Adrenal gland (tissue), 9 donors: ENCODE measurements at regions not wholly inside any gene's neighbourhood (a gene's known extent, or its start where the extent isn't known, plus 50 kb on each side); places are given as distances from the start of the nearest gene placed in this dataset.

Experiments used
- DNase-seq, 7 donors: peaks; one replicate each; pipeline ENCODE4 v3.0.0-alpha.2; 2019 to 2020
- H3K27ac ChIP-seq, 5 donors: fragments of 200-600 bp; sonication (generic) in 4 of 5; 1 replicate in 3 of 5; 2 replicates in 2 of 5; pipeline versions ENCODE4 v1.5.1 to v1.8.0; 2016 to 2020; ENCODE audit warnings: mild to moderate bottlenecking in 1 of 5
- H3K27me3 ChIP-seq: fragments of 200-600 bp; 2 replicates; pipeline ENCODE4 v1.8.0; 2021
- H3K36me3 ChIP-seq, 2 donors: fragments of 200-600 bp; replicated peaks in 1 of 2; 1 replicate in 1 of 2; 2 replicates in 1 of 2; pipeline versions ENCODE4 v1.5.1 to v1.8.0; 2018 to 2022
- H3K4me1 ChIP-seq, 2 donors: fragments of 200-600 bp; replicated peaks in 1 of 2; 1 replicate in 1 of 2; 2 replicates in 1 of 2; pipeline versions ENCODE4 v1.5.1 to v1.8.0; 2018 to 2021
- H3K4me3 ChIP-seq, 4 donors: fragments of 200-600 bp; sonication (generic) in 3 of 4; one replicate each; pipeline ENCODE4 v1.5.1; 2016 to 2018
- H3K9me3 ChIP-seq, 3 donors: fragments of 200-600 bp; sonication (generic) in 1 of 3; replicated peaks in 1 of 3; 1 replicate in 2 of 3; 2 replicates in 1 of 3; pipeline versions ENCODE4 v1.5.1 to v1.8.0; 2016 to 2021
- POLR2A ChIP-seq, 2 donors: fragments of 450-650 bp; IDR thresholded peaks; one replicate each; pipeline ENCODE4 v1.6.1; 2017; ENCODE audit warnings: antibody characterized with exemption in 2 of 2, mild to moderate bottlenecking in 2 of 2, moderate library complexity in 1 of 2
- WGBS, 4 donors: extraction: QIAGEN DNeasy Blood & Tissue Kit in 2 of 4; methylation state at CpG; one replicate each; pipeline versions ENCODE4 v1.1.5 to v1.1.7; 2013 to 2017; 5-methylcytosine and 5-hydroxymethylcytosine counted together
- intact Hi-C, 2 donors: fragments of 100-400 bp; cut with DNase I; formaldehyde crosslinking; loops; one replicate each; pipeline versions ENCODE4 v1.14.1 to v1.15.0; 2022 to 2023
- TF ChIP-seq, protein P1 (sequence below), 6 experiments: fragments of 450-650 bp in 4 of 6; fragments of 200-600 bp in 2 of 6; sonication (generic) in 1 of 6; IDR thresholded peaks; 1 replicate in 5 of 6; 2 replicates in 1 of 6; pipeline versions ENCODE4 v1.5.1 to v1.8.0; 2016 to 2021; ENCODE audit warnings: antibody characterized with exemption in 6 of 6, mild to moderate bottlenecking in 2 of 6, moderate library complexity in 1 of 6
- donor health status: healthy with polysubstance abuse.
- donor health status: Bipolar disorder and iron deficiency.
- donor health status: DM: yes; HTN: yes; CAD: no.
- donor health status: DM: no; HTN: no; CAD: no.
- donor health status: DM: no; HTN: no; CAD: no.

- no peaks in the 10 kb centered on the region for H3K9me3 ChIP-seq
- intact Hi-C loops: no loop called here
- H3K36me3 ChIP-seq: no peaks in the 10 kb centered on the region
- H3K27me3 ChIP-seq: no peaks in the 10 kb centered on the region
- TF ChIP-seq POLR2A (IDR thresholded peaks at IDR 0.05): no peak
- TF ChIP-seq, protein P1, sequence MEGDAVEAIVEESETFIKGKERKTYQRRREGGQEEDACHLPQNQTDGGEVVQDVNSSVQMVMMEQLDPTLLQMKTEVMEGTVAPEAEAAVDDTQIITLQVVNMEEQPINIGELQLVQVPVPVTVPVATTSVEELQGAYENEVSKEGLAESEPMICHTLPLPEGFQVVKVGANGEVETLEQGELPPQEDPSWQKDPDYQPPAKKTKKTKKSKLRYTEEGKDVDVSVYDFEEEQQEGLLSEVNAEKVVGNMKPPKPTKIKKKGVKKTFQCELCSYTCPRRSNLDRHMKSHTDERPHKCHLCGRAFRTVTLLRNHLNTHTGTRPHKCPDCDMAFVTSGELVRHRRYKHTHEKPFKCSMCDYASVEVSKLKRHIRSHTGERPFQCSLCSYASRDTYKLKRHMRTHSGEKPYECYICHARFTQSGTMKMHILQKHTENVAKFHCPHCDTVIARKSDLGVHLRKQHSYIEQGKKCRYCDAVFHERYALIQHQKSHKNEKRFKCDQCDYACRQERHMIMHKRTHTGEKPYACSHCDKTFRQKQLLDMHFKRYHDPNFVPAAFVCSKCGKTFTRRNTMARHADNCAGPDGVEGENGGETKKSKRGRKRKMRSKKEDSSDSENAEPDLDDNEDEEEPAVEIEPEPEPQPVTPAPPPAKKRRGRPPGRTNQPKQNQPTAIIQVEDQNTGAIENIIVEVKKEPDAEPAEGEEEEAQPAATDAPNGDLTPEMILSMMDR (IDR thresholded peaks at IDR 0.05): no peak
- DNase-seq: no peak
- H3K27ac ChIP-seq: no peak overlapping the region
- H3K4me3 ChIP-seq: no peak overlapping the region
- no peaks in the 10 kb centered on the region for H3K4me1 ChIP-seq
These were observed 175.0 kb upstream of the MCTP2 start for GRCh38 chr15:94056314-94056713.

GRCh38 chr15:94053626-94054025 lies 177.7 kb upstream of the MCTP2 start:
- Histone ChIP-seq H3K9me3 (no peaks in the 10 kb centered on the region), H3K27me3 (no peaks in the 10 kb centered on the region), H3K36me3 (no peaks in the 10 kb centered on the region), H3K4me3 (no peak overlapping the region), H3K4me1 (no peaks in the 10 kb centered on the region), H3K27ac (no peak overlapping the region)
- intact Hi-C loops: no loop called here
- TF ChIP-seq POLR2A (IDR thresholded peaks at IDR 0.05): no peak
- no peak for DNase-seq

- no peaks in the 10 kb centered on the region for H3K9me3 ChIP-seq
- DNase-seq: no peak
- TF ChIP-seq POLR2A (IDR thresholded peaks at IDR 0.05): no peak
- TF ChIP-seq, protein P1 (IDR thresholded peaks at IDR 0.05): no peak
- H3K36me3 ChIP-seq: no peaks in the 10 kb centered on the region
- no peak overlapping the region for H3K27ac ChIP-seq
- 87 to 92% (median 89%) methylated on average over 2 of the region's 2 CpGs for WGBS, 4 donors
- no peaks in the 10 kb centered on the region for H3K27me3 ChIP-seq
- H3K4me3 ChIP-seq: no peak overlapping the region
- intact Hi-C loops: no loop called here
- no peaks in the 10 kb centered on the region for H3K4me1 ChIP-seq
These were observed 178.7 kb upstream of the MCTP2 start for GRCh38 chr15:94052711-94053110.

DNA sequence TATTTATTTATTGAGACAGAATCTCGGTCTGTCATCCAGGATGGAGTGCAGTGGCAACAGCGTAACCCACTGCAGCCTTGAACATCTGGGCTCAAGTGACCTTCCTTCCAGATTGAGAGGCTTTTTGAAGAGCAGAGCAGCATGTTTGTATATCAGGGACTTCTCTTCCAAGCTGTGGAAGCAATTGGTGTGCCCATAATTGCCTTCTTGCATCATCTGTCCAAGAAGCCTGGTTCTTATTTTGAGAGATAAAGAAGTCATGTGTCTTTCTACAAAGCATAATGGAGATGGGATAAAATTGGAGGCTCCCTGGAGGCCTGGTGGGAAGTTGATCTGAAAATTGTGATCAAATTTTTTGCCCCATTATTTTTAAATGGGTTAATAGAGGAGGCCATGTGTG lies 183.8 kb upstream of the MCTP2 start:
- 34 to 68% (median 56%) methylated on average over 2 of the region's 2 CpGs for WGBS, 4 donors
- TF ChIP-seq, protein P1 (IDR thresholded peaks at IDR 0.05): no peak
- TF ChIP-seq POLR2A (IDR thresholded peaks at IDR 0.05): no peak
- intact Hi-C loops: no loop called here

DNA sequence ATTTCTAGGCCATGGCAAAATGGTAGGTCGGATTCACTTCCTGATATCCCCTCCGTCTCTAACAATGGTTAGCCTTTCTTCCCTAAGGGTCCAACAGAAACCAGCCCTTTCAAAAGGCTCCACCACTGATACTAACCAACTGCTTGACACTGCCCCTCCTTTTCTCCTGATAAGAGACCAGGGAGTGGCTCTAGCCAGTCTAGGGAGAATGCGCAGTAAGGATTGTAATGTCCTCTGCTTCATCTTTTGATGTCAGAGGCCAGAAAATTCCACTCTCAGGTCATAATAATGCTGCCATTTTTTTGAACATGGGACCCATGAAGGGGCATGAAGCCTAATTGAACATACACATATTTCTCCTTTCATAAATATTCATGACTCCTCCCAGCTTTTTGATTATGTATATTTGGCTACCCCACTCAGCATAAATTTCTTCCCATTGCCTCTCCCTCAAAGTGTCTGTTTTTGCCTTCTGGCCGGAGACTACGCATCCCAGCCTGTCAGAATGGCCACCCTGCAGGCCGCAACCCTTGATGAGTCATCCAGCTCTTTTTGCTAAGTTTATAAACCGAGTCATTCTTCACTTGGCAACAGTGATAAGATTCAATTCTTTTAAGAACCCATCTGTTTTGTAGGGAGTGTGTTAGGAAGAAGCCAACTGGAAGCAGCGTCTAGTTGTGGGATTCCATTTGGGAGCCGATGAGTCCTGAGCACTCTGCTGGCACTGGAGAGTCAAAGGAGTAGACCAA lies 189.0 kb upstream of the MCTP2 start:
- H3K27ac ChIP-seq: peak overlapping the region in 2 of 5 donors; percentile 54 to 63
- no peaks in the 10 kb centered on the region for H3K4me1 ChIP-seq
- H3K9me3 ChIP-seq: no peaks in the 10 kb centered on the region
- H3K4me3 ChIP-seq: no peak overlapping the region
- DNase-seq: peak in 1 of 7 donors; percentile 2
- H3K36me3 ChIP-seq: no peaks in the 10 kb centered on the region
- H3K27me3 ChIP-seq: no peaks in the 10 kb centered on the region
- no peak for TF ChIP-seq POLR2A (IDR thresholded peaks at IDR 0.05)
- TF ChIP-seq, protein P1 (IDR thresholded peaks at IDR 0.05): no peak
- intact Hi-C loops: no loop called here
- 70 to 79% (median 71%) methylated on average over 9 of the region's 9 CpGs for whole genome bisulfite sequencing, 4 donors

More for the DNA sequence above, 183.8 kb upstream of the MCTP2 start:
- H3K27me3 ChIP-seq: no peaks in the 10 kb centered on the region
- no peaks in the 10 kb centered on the region for H3K9me3 ChIP-seq
- no peak overlapping the region for H3K27ac ChIP-seq
- H3K36me3 ChIP-seq: no peaks in the 10 kb centered on the region
- DNase-seq: no peak
- H3K4me3 ChIP-seq: no peak overlapping the region
- no peaks in the 10 kb centered on the region for H3K4me1 ChIP-seq
